Mesodermal cell (in vitro differentiated cells): ENCODE measurements at regions not wholly inside any gene's neighbourhood (a gene's known extent, or its start where the extent isn't known, plus 50 kb on each side); places are given as distances from the start of the nearest gene placed in this dataset.

Experiments used
- H3K27ac ChIP-seq: 2 replicates; pipeline ENCODE4 v1.7.0; 2013; ENCODE audit warnings: mild to moderate bottlenecking, low read depth, low read length, moderate library complexity; ENCODE audit not compliant: severe bottlenecking
- H3K36me3 ChIP-seq: 2 replicates; pipeline ENCODE4 v1.7.1; 2013; ENCODE audit warnings: mild to moderate bottlenecking, low read length, moderate library complexity; ENCODE audit not compliant: control insufficient read depth, insufficient read depth
- H3K4me1 ChIP-seq: one replicate; pipeline ENCODE4 v1.7.1; 2013; ENCODE audit warnings: mild to moderate bottlenecking, low read length; ENCODE audit not compliant: insufficient read depth, control insufficient read depth, poor library complexity, severe bottlenecking
- H3K4me3 ChIP-seq: 2 replicates; pipeline ENCODE4 v1.7.0; 2013; ENCODE audit warnings: low read length, control low read depth, mild to moderate bottlenecking; ENCODE audit not compliant: insufficient read depth, poor library complexity, severe bottlenecking; ENCODE audit errors: extremely low read depth
- H3K9me3 ChIP-seq: 2 replicates; pipeline ENCODE4 v1.7.1; 2013; ENCODE audit warnings: mild to moderate bottlenecking, low read length, moderate library complexity; ENCODE audit not compliant: control insufficient read depth
- WGBS, 2 experiments: methylation state at CpG; one replicate each; pipeline ENCODE4 v1.1.5; 2013; ENCODE audit warnings: missing lambda C conversion rate in 2 of 2; ENCODE audit not compliant: insufficient coverage in 2 of 2; 5-methylcytosine and 5-hydroxymethylcytosine counted together

GRCh38 chr12:115132905-115133304 is 448.9 kb upstream of the TBX3 start:
- H3K4me3 ChIP-seq = no peak overlapping the region
- H3K9me3 ChIP-seq = no peaks in the 10 kb centered on the region
- H3K4me1 ChIP-seq = peaks cover 6% of the 10 kb centered on the region
- H3K27ac ChIP-seq = no peak overlapping the region
- H3K36me3 ChIP-seq = no peaks in the 10 kb centered on the region
- WGBS, 2 experiments = 67 to 83% methylated on average over 1 of the region's 3 CpGs

- H3K36me3 ChIP-seq = no peaks in the 10 kb centered on the region
- no peak overlapping the region for H3K4me3 ChIP-seq
- H3K9me3 ChIP-seq = no peaks in the 10 kb centered on the region
- H3K27ac ChIP-seq = no peak overlapping the region
- peaks cover 6% of the 10 kb centered on the region for H3K4me1 ChIP-seq
- 56 to 67% methylated on average over 2 of the region's 3 CpGs for WGBS, 2 experiments
Observed at GRCh38 chr12:115132145-115132544, 448.2 kb upstream of the TBX3 start.

- H3K36me3 ChIP-seq = no peaks in the 10 kb centered on the region
- WGBS, 2 experiments = 100% methylated on average over 1 of the region's 1 CpG; no CpG with 5 or more reads in 1 of the 2 experiments
- H3K9me3 ChIP-seq = no peaks in the 10 kb centered on the region
- no peak overlapping the region for H3K27ac ChIP-seq
- H3K4me3 ChIP-seq = no peak overlapping the region
- H3K4me1 ChIP-seq = no peaks in the 10 kb centered on the region
Observed at GRCh38 chr12:115129727-115130126, 445.8 kb upstream of the TBX3 start.

- no peak overlapping the region for H3K27ac ChIP-seq
- no peaks in the 10 kb centered on the region for H3K36me3 ChIP-seq
- no peaks in the 10 kb centered on the region for H3K4me1 ChIP-seq
- H3K4me3 ChIP-seq = no peak overlapping the region
- no peaks in the 10 kb centered on the region for H3K9me3 ChIP-seq
Observed at GRCh38 chr12:115121053-115121452, 437.1 kb upstream of the TBX3 start.

GRCh38 chr12:115118177-115118724 is 434.3 kb upstream of the TBX3 start:
- no peak overlapping the region for H3K27ac ChIP-seq
- no peaks in the 10 kb centered on the region for H3K4me1 ChIP-seq
- no peaks in the 10 kb centered on the region for H3K9me3 ChIP-seq
- no peak overlapping the region for H3K4me3 ChIP-seq
- no CpG with 5 or more reads among the region's 3 CpGs for WGBS, 2 experiments
- H3K36me3 ChIP-seq = no peaks in the 10 kb centered on the region

- no peaks in the 10 kb centered on the region for H3K4me1 ChIP-seq
- H3K36me3 ChIP-seq = no peaks in the 10 kb centered on the region
- H3K27ac ChIP-seq = no peak overlapping the region
- no peak overlapping the region for H3K4me3 ChIP-seq
- WGBS, 2 experiments = 75 to 93% methylated on average over 1 to 2 of the region's 3 CpGs
- H3K9me3 ChIP-seq = no peaks in the 10 kb centered on the region
Observed at GRCh38 chr12:115114140-115114539, 430.2 kb upstream of the TBX3 start.

- WGBS, 2 experiments = 90 to 92% methylated on average over 2 to 3 of the region's 3 CpGs
- Histone ChIP-seq H3K4me3 (no peak overlapping the region), H3K27ac (no peak overlapping the region), H3K36me3 (no peaks in the 10 kb centered on the region), H3K4me1 (peaks cover under 1% of the 10 kb centered on the region), H3K9me3 (no peaks in the 10 kb centered on the region)
Observed at GRCh38 chr12:115109863-115110262, 425.9 kb upstream of the TBX3 start.

- WGBS, 2 experiments = 94 to 100% methylated on average over 1 to 2 of the region's 3 CpGs
Observed at GRCh38 chr12:115108129-115109100, 424.4 kb upstream of the TBX3 start.

GRCh38 chr12:115103884-115104883 is 420.2 kb upstream of the TBX3 start:
- Histone ChIP-seq H3K27ac (peak overlapping the region; percentile 70), H3K9me3 (no peaks in the 10 kb centered on the region), H3K4me1 (peaks cover 19% of the 10 kb centered on the region), H3K36me3 (no peaks in the 10 kb centered on the region), H3K4me3 (no peak overlapping the region)
- 62 to 66% methylated on average over 6 to 9 of the region's 10 CpGs for WGBS, 2 experiments

More at GRCh38 chr12:115108129-115109100, 424.4 kb upstream of the TBX3 start:
- Histone ChIP-seq H3K4me3 (no peak overlapping the region), H3K4me1 (peaks cover 14% of the 10 kb centered on the region), H3K27ac (no peak overlapping the region), H3K36me3 (no peaks in the 10 kb centered on the region), H3K9me3 (no peaks in the 10 kb centered on the region)

- Histone ChIP-seq H3K27ac (no peak overlapping the region), H3K4me1 (peaks cover 19% of the 10 kb centered on the region), H3K36me3 (no peaks in the 10 kb centered on the region), H3K9me3 (no peaks in the 10 kb centered on the region), H3K4me3 (no peak overlapping the region)
- 86 to 94% methylated on average over 4 to 5 of the region's 5 CpGs for WGBS, 2 experiments
Observed at GRCh38 chr12:115102450-115102849, 418.5 kb upstream of the TBX3 start.
